ACHN (cell line): ENCODE measurements at regions not wholly inside any gene's neighbourhood (a gene's known extent, or its start where the extent isn't known, plus 50 kb on each side); places are given as distances from the start of the nearest gene placed in this dataset.
A peak's percentile ranks its signal among the peaks of the same experiment; 100 is the strongest.

Experiments used
- DNase-seq: peaks from one replicate; pipeline ENCODE4 v3.0.0-alpha.2; 2015
- in situ Hi-C: cut with HindIII; loops from 2 replicates; pipeline ENCODE4 v1.10.0; 2017; ENCODE audit warnings: low sequenced_read_pairs, low pct_ligation_motif_present, low pct_unique_long_range_greater_than_20kb

- DNase-seq: no peak
- in situ Hi-C loops: no loop called here
These were observed 605.7 kb upstream of the LRRC4C start for GRCh38 chr11:42065199-42065598.

GRCh38 chr11:42066113-42066512 lies 606.7 kb upstream of the LRRC4C start:
- in situ Hi-C loops: no loop called here
- peak; percentile 22 for DNase-seq

- DNase-seq: no peak
- in situ Hi-C loops: no loop called here
These were observed 614.9 kb upstream of the LRRC4C start for GRCh38 chr11:42074306-42074705.

GRCh38 chr11:42075180-42075579 lies 615.7 kb upstream of the LRRC4C start:
- in situ Hi-C loops: no loop called here
- no peak for DNase-seq

- no peak for DNase-seq
- in situ Hi-C loops: no loop called here
These were observed 618.3 kb upstream of the LRRC4C start for GRCh38 chr11:42077794-42078193.

- DNase-seq: no peak
- in situ Hi-C loops: no loop called here
These were observed 626.3 kb upstream of the LRRC4C start for GRCh38 chr11:42085736-42086135.

GRCh38 chr11:42093541-42093940 lies 634.1 kb upstream of the LRRC4C start:
- DNase-seq: no peak
- in situ Hi-C loops: no loop called here

GRCh38 chr11:42098075-42098474 lies 638.6 kb upstream of the LRRC4C start:
- in situ Hi-C loops: no loop called here
- no peak for DNase-seq

GRCh38 chr11:42112866-42113265 lies 653.4 kb upstream of the LRRC4C start:
- in situ Hi-C loops: no loop called here
- DNase-seq: no peak

- in situ Hi-C loops: no loop called here
- no peak for DNase-seq
These were observed 655.5 kb upstream of the LRRC4C start for GRCh38 chr11:42114927-42115326.

GRCh38 chr11:42138454-42138853 lies 679.0 kb upstream of the LRRC4C start:
- DNase-seq: no peak
- in situ Hi-C loops: no loop called here

GRCh38 chr11:42145311-42145710 lies 685.9 kb upstream of the LRRC4C start:
- in situ Hi-C loops: no loop called here

GRCh38 chr11:42161886-42162285 lies 702.4 kb upstream of the LRRC4C start:
- in situ Hi-C loops: no loop called here
- DNase-seq: no peak

More at GRCh38 chr11:42145311-42145710, 685.9 kb upstream of the LRRC4C start:
- DNase-seq: no peak

- no peak for DNase-seq
- in situ Hi-C loops: no loop called here
These were observed 709.7 kb upstream of the LRRC4C start for GRCh38 chr11:42169191-42169590.

- in situ Hi-C loops: no loop called here
- no peak for DNase-seq
These were observed 711.1 kb upstream of the LRRC4C start for GRCh38 chr11:42170601-42171000.

GRCh38 chr11:42171046-42171445 lies 711.6 kb upstream of the LRRC4C start:
- no peak for DNase-seq
- in situ Hi-C loops: no loop called here

- no peak for DNase-seq
- in situ Hi-C loops: no loop called here
These were observed 713.0 kb upstream of the LRRC4C start for GRCh38 chr11:42172441-42172840.

- no peak for DNase-seq
- in situ Hi-C loops: no loop called here
These were observed 715.8 kb upstream of the LRRC4C start for GRCh38 chr11:42175203-42175602.

- in situ Hi-C loops: no loop called here
- no peak for DNase-seq
These were observed 719.8 kb upstream of the LRRC4C start for GRCh38 chr11:42179216-42179615.

- no peak for DNase-seq
- in situ Hi-C loops: no loop called here
These were observed 736.0 kb upstream of the LRRC4C start for GRCh38 chr11:42195289-42196013.

GRCh38 chr11:42200311-42200710 lies 740.9 kb upstream of the LRRC4C start:
- DNase-seq: no peak
- in situ Hi-C loops: no loop called here
